Pancreas (tissue), 10 donors: ENCODE measurements at regions not wholly inside any gene's neighbourhood (a gene's known extent, or its start where the extent isn't known, plus 50 kb on each side); places are given as distances from the start of the nearest gene placed in this dataset.
"Not testable (repeated sequence)": the region's sequence is repeated elsewhere in the genome, so short reads cannot be mapped to it uniquely, and the experiment has no call there.

Source experiments
- ATAC-seq, 4 donors: fragments of 200-7000 bp; cut with Tn5 transposase; one replicate each; pipeline versions ENCODE4 v1.8.0 to v1.9.1; 2020; ENCODE audit warnings: mild to moderate bottlenecking in 4 of 4, moderate library complexity in 4 of 4
- DNase-seq, 6 donors: peaks; one replicate each; pipeline ENCODE4 v3.0.0-alpha.2; 2020
- FAIRE-seq: peaks from 2 replicates; lab custom pipeline; 2012; peaks lifted over from hg19 to GRCh38; lab: Jason Lieb, UNC
- H3K27ac ChIP-seq, 4 donors: fragments of 200-600 bp; sonication (generic); 1 replicate in 3 of 4; 2 replicates in 1 of 4; pipeline versions ENCODE4 v1.5.0 to v1.8.0; 2020
- H3K27me3 ChIP-seq, 4 donors: fragments of 200-600 bp; one replicate each; pipeline ENCODE4 v1.8.0; 2021
- H3K36me3 ChIP-seq, 3 donors: fragments of 200-600 bp; sonication (generic) in 1 of 3; one replicate each; pipeline versions ENCODE4 v1.5.0 to v1.8.0; 2020 to 2021
- H3K4me1 ChIP-seq, 3 donors: fragments of 200-600 bp; one replicate each; pipeline ENCODE4 v1.8.0; 2021
- H3K4me3 ChIP-seq, 4 donors: fragments of 200-600 bp; sonication (generic) in 2 of 4; one replicate each; pipeline versions ENCODE4 v1.5.0 to v1.8.0; 2020 to 2021
- H3K9me3 ChIP-seq, 4 donors: fragments of 200-600 bp; one replicate each; pipeline ENCODE4 v1.8.0; 2021
- CTCF ChIP-seq, 4 donors: fragments of 200-600 bp; sonication (generic) in 3 of 4; IDR thresholded peaks; one replicate each; pipeline versions ENCODE4 v1.5.0 to v1.8.0; 2021; ENCODE audit warnings: antibody characterized with exemption in 4 of 4
- WGBS, 2 donors: extraction: QIAGEN DNeasy Blood & Tissue Kit; methylation state at CpG; one replicate each; pipeline ENCODE4 v1.1.7; 2013; 5-methylcytosine and 5-hydroxymethylcytosine counted together
- intact Hi-C, 3 donors: fragments of 100-400 bp; cut with DNase I; formaldehyde crosslinking; loops; one replicate each; pipeline versions ENCODE4 v1.11.1 to v1.14.2; 2022
- donor health status: healthy with polysubstance abuse.
- donor health status: DM: no; HTN: no; CAD: no; lungs with moderate emphysema.
- donor health status: DM: no; HTN: no; CAD: no.
- donor health status: control.
- donor health status: control.
- donor health status: Bipolar disorder and iron deficiency.
- donor health status: DM: yes; HTN: yes; CAD: no.
- donor health status: DM: no; HTN: no; CAD: no.
- donor health status: DM: no; HTN: no; CAD: no.
- donor health status: DM: yes; HTN: yes; CAD: no.

- no peak overlapping the region for H3K4me3 ChIP-seq
- intact Hi-C loops, result no loop called here
- H3K27me3 ChIP-seq, result no peaks in the 10 kb centered on the region
- DNase-seq, result no peak
- H3K4me1 ChIP-seq, result no peaks in the 10 kb centered on the region
- no peaks in the 10 kb centered on the region for H3K36me3 ChIP-seq
- 80 to 86% methylated on average over 6 of the region's 6 CpGs for WGBS, 2 donors
- no peak overlapping the region for H3K27ac ChIP-seq
- TF ChIP-seq CTCF (IDR thresholded peaks at IDR 0.05), result no peak
- FAIRE-seq, result no peak
- no peak for ATAC-seq
- H3K9me3 ChIP-seq, result no peaks in the 10 kb centered on the region
Observed at GRCh38 chr2:146547236-146547635, 1297.6 kb upstream of the ACVR2A start.

- 74 to 90% methylated on average over 5 of the region's 5 CpGs for WGBS, 2 donors
- H3K27ac ChIP-seq, result no peak overlapping the region
- H3K4me3 ChIP-seq, result no peak overlapping the region
- FAIRE-seq (no peak), ATAC-seq (no peak), DNase-seq (no peak)
- no peak for TF ChIP-seq CTCF (IDR thresholded peaks at IDR 0.05)
- H3K27me3 ChIP-seq, result no peaks in the 10 kb centered on the region
- intact Hi-C loops, result no loop called here
- no peaks in the 10 kb centered on the region for H3K9me3 ChIP-seq
- no peaks in the 10 kb centered on the region for H3K36me3 ChIP-seq
- no peaks in the 10 kb centered on the region for H3K4me1 ChIP-seq
Observed at GRCh38 chr2:146544701-146545100, 1300.1 kb upstream of the ACVR2A start.

GRCh38 chr2:146541896-146542295 is 1302.9 kb upstream of the ACVR2A start:
- H3K9me3 ChIP-seq, result no peaks in the 10 kb centered on the region
- intact Hi-C loops, result no loop called here
- H3K4me1 ChIP-seq, result no peaks in the 10 kb centered on the region
- no peak for TF ChIP-seq CTCF (IDR thresholded peaks at IDR 0.05)
- DNase-seq (no peak), FAIRE-seq (no peak), ATAC-seq (no peak)
- no peaks in the 10 kb centered on the region for H3K27me3 ChIP-seq
- no peak overlapping the region for H3K4me3 ChIP-seq
- H3K36me3 ChIP-seq, result no peaks in the 10 kb centered on the region
- 62 to 73% methylated on average over 1 of the region's 1 CpG for WGBS, 2 donors
- no peak overlapping the region for H3K27ac ChIP-seq

DNA sequence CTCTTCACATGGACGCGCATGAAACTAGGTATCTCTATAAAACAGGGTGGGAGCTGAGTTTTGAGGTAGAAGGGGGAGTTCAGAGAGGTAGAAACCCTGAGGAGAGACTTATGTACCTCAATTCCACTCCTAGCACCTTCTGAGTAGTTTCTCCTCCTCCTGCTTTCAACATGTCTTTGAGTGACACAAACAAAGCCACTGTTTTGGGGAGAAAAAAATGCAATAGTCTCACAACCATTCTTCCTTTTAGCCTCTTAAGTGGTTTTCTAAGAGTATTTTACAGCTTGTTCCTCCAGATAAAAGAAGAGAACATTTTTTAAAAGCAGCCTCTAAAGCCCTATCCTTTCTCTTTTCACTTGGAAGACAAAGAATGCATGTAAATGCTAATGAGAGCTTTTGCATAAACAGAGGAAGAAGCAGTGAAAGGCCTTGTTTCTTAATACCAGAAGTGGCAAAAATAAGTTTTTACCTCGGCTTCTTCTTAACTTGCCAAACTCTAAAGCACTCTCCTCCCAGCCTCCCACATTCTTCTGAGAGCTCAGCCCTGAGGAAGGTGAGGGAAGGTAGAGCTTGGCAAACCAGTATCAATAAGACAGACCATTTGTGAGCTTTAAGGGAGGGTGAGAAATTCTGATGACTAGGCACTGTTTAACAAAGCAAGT is 1304.4 kb upstream of the ACVR2A start:
- H3K27ac ChIP-seq, result no peak overlapping the region
- intact Hi-C loops, result no loop called here
- TF ChIP-seq CTCF (IDR thresholded peaks at IDR 0.05), result no peak
- ATAC-seq (no peak), DNase-seq (no peak), FAIRE-seq (no peak)
- H3K4me1 ChIP-seq, result no peaks in the 10 kb centered on the region
- no peak overlapping the region for H3K4me3 ChIP-seq
- no peaks in the 10 kb centered on the region for H3K9me3 ChIP-seq
- H3K36me3 ChIP-seq, result no peaks in the 10 kb centered on the region
- WGBS, 2 donors, result 72 to 79% methylated on average over 3 of the region's 3 CpGs
- H3K27me3 ChIP-seq, result no peaks in the 10 kb centered on the region

- FAIRE-seq, H3K4me3 ChIP-seq, H3K36me3 ChIP-seq, DNase-seq, H3K9me3 ChIP-seq, H3K27ac ChIP-seq, intact Hi-C loops, ATAC-seq, H3K27me3 ChIP-seq, H3K4me1 ChIP-seq: not testable (repeated sequence)
- 82 to 93% methylated on average over 5 of the region's 5 CpGs for WGBS, 2 donors
Observed at GRCh38 chr2:146539739-146540138, 1305.1 kb upstream of the ACVR2A start.
